AG04450 (cell line): ENCODE measurements at regions not wholly inside any gene's neighbourhood (a gene's known extent, or its start where the extent isn't known, plus 50 kb on each side); places are given as distances from the start of the nearest gene placed in this dataset.

Source experiments
- CTCF ChIA-PET: fragments of 300-600, 350-600 bp; formaldehyde crosslinking; extraction: SDS; loops from one replicate; lab custom pipeline; 2022; ENCODE audit warnings: antibody characterized with exemption, inconsistent platforms; lab: Charles Lee
- POLR2A ChIA-PET: fragments of 350-600 bp; formaldehyde crosslinking; extraction: SDS; loops from one replicate; lab custom pipeline; 2021; ENCODE audit warnings: antibody characterized with exemption, inconsistent platforms; lab: Yijun Ruan, JAX
- DNase-seq: peaks from one replicate; pipeline ENCODE4 v3.0.0-alpha.2; 2011; ENCODE audit warnings: low read depth, low spot score
- H3K27ac ChIP-seq: one replicate; pipeline ENCODE4 v1.5.1; 2012; ENCODE audit warnings: low read depth, low read length, control low read depth
- H3K27me3 ChIP-seq: one replicate; pipeline ENCODE4 v1.6.0; 2012; ENCODE audit warnings: low read length; ENCODE audit not compliant: control insufficient read depth, insufficient read depth
- H3K4me3 ChIP-seq: 2 replicates; pipeline ENCODE4 v1.5.1; 2011; ENCODE audit warnings: mild to moderate bottlenecking, low read depth, low read length, control low read depth
- H3K9me3 ChIP-seq: 2 replicates; pipeline ENCODE4 v1.5.1; 2012; ENCODE audit warnings: low read length; ENCODE audit not compliant: control insufficient read depth, insufficient read depth
- TF ChIP-seq, protein P1 (sequence below): IDR thresholded peaks from 2 replicates; pipeline ENCODE4 v1.5.1; 2011; ENCODE audit warnings: low read depth, low read length, control low read depth, inconsistent platforms

DNA sequence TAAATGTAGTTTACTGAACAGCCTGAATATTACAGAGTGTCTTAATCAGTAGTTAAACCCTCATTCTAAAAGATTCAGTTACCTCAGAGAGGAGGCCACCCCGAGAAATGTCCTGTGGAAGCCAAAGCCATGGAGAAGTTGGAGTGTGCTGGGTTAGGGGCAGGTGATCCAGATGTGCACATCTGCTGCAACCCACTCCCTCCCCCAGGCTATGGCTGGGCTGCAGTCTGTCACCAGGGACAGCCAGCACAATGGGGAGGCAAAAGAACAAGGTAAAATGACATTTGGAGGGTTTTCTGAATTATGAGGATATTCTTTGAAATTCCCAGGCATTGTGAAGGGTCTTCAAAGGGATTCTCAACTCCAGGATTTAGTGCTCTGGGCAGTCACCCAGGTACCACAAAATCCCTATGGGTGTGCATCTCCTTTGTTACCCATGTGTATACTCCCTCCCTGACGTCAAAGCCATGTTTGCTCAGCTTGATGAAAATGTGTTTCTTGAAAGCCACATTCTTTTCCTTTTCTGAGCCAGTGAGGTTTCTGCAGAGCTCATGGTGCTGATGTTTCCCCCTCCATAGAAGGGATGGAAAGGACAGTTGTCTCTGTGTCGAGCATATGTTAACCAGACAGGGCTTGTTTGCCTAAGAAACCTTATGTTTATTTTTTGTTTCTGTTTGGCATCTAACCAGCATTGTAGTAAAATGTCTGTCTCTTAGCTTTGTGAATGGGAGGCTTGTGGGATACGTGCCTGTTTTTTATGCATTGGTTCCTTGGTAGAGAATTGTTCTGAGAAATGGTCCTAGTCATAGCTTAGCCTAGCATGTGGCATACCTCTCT, 212.3 kb upstream of the TBX18 start:
- Histone ChIP-seq H3K4me3 (no peak overlapping the region), H3K9me3 (no peaks in the 10 kb centered on the region), H3K27ac (no peak overlapping the region), H3K27me3 (no peaks in the 10 kb centered on the region)
- POLR2A ChIA-PET = no interaction called here
- TF ChIP-seq, protein P1, sequence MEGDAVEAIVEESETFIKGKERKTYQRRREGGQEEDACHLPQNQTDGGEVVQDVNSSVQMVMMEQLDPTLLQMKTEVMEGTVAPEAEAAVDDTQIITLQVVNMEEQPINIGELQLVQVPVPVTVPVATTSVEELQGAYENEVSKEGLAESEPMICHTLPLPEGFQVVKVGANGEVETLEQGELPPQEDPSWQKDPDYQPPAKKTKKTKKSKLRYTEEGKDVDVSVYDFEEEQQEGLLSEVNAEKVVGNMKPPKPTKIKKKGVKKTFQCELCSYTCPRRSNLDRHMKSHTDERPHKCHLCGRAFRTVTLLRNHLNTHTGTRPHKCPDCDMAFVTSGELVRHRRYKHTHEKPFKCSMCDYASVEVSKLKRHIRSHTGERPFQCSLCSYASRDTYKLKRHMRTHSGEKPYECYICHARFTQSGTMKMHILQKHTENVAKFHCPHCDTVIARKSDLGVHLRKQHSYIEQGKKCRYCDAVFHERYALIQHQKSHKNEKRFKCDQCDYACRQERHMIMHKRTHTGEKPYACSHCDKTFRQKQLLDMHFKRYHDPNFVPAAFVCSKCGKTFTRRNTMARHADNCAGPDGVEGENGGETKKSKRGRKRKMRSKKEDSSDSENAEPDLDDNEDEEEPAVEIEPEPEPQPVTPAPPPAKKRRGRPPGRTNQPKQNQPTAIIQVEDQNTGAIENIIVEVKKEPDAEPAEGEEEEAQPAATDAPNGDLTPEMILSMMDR = no peak
- CTCF ChIA-PET = no interaction called here
- no peak for DNase-seq

DNA sequence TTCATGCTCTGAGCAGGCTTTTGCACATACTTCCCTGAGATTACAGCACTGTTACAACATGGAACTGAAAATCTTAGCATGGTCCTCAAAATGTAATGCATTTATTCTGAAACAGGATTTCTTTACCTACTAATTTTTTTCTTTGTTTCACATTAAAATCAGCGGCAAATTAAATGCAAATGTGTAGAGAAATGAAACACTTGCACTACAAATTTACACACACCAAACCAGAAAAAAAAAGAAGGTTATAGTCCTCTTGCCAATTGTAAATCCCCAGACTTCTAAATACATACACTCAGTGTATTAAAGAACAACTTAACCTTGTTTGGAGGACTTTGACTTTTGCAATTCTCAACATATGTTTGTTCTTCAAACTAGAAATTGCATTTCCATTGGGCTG, 210.9 kb upstream of the TBX18 start:
- Histone ChIP-seq H3K9me3 (no peaks in the 10 kb centered on the region), H3K27ac (no peak overlapping the region), H3K27me3 (no peaks in the 10 kb centered on the region), H3K4me3 (no peak overlapping the region)
- CTCF ChIA-PET = no interaction called here
- TF ChIP-seq, protein P1 = no peak
- no peak for DNase-seq
- POLR2A ChIA-PET = no interaction called here

DNA sequence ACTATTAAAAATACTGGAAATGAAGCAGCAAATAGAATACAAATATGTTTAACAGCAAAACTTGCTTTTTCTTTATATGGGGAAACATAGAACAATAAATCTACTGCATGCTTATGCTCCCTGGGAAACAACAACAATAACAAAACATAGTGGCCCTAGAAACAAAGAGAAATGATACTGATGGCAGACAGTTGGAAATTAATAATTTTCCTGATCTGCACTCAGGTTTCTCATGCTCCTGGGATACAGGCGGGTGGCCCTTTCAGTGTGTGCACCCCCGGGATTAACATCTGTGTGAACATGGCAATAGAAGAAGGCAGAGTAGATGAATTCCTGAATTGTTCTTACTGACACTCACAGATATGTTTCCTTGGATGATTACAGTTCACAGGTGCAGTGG, 209.2 kb upstream of the TBX18 start:
- Histone ChIP-seq H3K9me3 (no peaks in the 10 kb centered on the region), H3K4me3 (no peak overlapping the region), H3K27ac (no peak overlapping the region), H3K27me3 (no peaks in the 10 kb centered on the region)
- TF ChIP-seq, protein P1 = no peak
- CTCF ChIA-PET = no interaction called here
- POLR2A ChIA-PET = no interaction called here
- no peak for DNase-seq

DNA sequence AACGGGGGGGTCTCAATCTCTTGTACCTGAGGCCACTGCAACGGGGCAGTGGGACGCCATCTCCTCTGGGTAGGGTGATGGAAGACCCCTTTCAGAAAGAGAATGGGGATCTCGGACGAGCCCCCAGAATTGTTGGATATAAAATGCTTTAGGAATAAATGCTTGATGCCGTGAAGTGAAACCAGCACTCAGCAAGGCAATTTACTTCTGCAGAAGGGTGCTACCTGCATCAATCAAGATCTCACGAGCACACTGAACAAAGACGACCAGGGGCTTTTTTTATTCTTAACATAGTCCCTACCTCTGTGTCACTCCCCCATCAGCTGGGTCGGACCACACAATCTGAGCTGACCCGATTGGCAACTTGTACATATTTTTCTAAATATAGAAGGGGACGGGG, 203.6 kb upstream of the TBX18 start:
- POLR2A ChIA-PET = no interaction called here
- CTCF ChIA-PET = interaction anchor here (1.8 kb wide), 1 partner anchor 546 kb away, joined by 6 read pairs; no protein-coding TSS in a partner anchor
- peaks cover 5% of the 10 kb centered on the region; the same call in 1 of the 2 replicates for H3K9me3 ChIP-seq
- TF ChIP-seq, protein P1 = no peak
- DNase-seq = no peak
- H3K4me3 ChIP-seq = no peak overlapping the region
- no peaks in the 10 kb centered on the region for H3K27me3 ChIP-seq
- no peak overlapping the region for H3K27ac ChIP-seq

DNA sequence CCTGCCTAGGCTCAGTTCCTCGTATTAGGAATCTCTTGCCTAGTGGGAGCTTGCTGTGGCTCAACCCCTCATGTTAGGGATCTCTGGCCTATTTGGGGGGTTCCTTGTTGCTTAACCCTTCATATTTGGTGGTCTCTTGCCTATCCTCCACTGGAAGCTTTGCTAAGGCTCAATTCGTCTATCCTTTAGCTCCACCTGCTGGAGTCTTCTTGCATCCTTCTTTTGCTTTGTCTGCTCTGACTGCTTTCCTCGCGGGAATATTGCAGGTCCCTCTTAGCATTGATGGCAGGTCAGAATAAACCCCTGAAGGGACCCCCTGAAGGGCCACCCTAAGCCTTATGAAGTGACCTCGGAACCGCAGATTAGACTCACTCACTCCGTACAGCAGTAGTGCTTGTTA, 203.0 kb upstream of the TBX18 start:
- Histone ChIP-seq H3K27ac (no peak overlapping the region), H3K9me3 (peaks cover 5% of the 10 kb centered on the region; the same call in 1 of the 2 replicates), H3K4me3 (no peak overlapping the region), H3K27me3 (no peaks in the 10 kb centered on the region)
- POLR2A ChIA-PET = no interaction called here
- CTCF ChIA-PET = interaction anchor here (0.9 to 1.0 kb wide), 2 partner anchors 539 to 545 kb away, joined by 3 to 13 read pairs; no protein-coding TSS in a partner anchor
- TF ChIP-seq, protein P1 = peak; percentile 51
- DNase-seq = peak; percentile 3
